Kidney (tissue), 13 donors: ENCODE measurements at regions not wholly inside any gene's neighbourhood (a gene's known extent, or its start where the extent isn't known, plus 50 kb on each side); places are given as distances from the start of the nearest gene placed in this dataset.
A peak's percentile ranks its signal among the peaks of the same experiment; 100 is the strongest.

Experiments used
- DNase-seq, 5 donors: peaks; one replicate each; pipeline ENCODE4 v3.0.0-alpha.2; 2013 to 2020
- FAIRE-seq: peaks from 2 replicates; lab custom pipeline; 2012; peaks lifted over from hg19 to GRCh38; lab: Jason Lieb, UNC
- H3K27ac ChIP-seq, 2 donors: one replicate each; pipeline ENCODE4 v1.7.0; 2013; ENCODE audit warnings: low read depth in 2 of 2, low read length in 2 of 2, inconsistent platforms in 1 of 2
- H3K27me3 ChIP-seq: one replicate; pipeline ENCODE4 v1.7.1; 2013; ENCODE audit warnings: low read length, inconsistent platforms; ENCODE audit not compliant: control insufficient read depth, insufficient read depth
- H3K36me3 ChIP-seq, 3 donors: one replicate each; pipeline versions ENCODE4 v1.7.0 to v1.7.1; 2013; ENCODE audit warnings: low read length in 3 of 3, control low read depth in 1 of 3, inconsistent platforms in 1 of 3; ENCODE audit not compliant: insufficient read depth in 3 of 3, control insufficient read depth in 2 of 3
- H3K4me1 ChIP-seq, 3 donors: one replicate each; pipeline versions ENCODE4 v1.7.0 to v1.7.1; 2013; ENCODE audit warnings: low read length in 3 of 3, inconsistent platforms in 1 of 3, low read depth in 1 of 3; ENCODE audit not compliant: control insufficient read depth in 2 of 3, insufficient read depth in 2 of 3
- H3K4me3 ChIP-seq, 3 donors: one replicate each; pipeline versions ENCODE4 v1.7.0 to v1.8.1; 2013; ENCODE audit warnings: low read length in 3 of 3, control low read depth in 1 of 3, inconsistent platforms in 1 of 3
- H3K9ac ChIP-seq, 3 donors: one replicate each; pipeline versions ENCODE4 v1.7.0 to v1.7.1; 2013; ENCODE audit warnings: low read length in 3 of 3, control low read depth in 1 of 3, inconsistent platforms in 1 of 3
- H3K9me3 ChIP-seq, 3 donors: one replicate each; pipeline versions ENCODE4 v1.7.0 to v1.7.1; 2013; ENCODE audit warnings: low read length in 3 of 3, control low read depth in 1 of 3, inconsistent platforms in 1 of 3; ENCODE audit not compliant: control insufficient read depth in 2 of 3, insufficient read depth in 1 of 3
- CTCF ChIP-seq: IDR thresholded peaks from 3 replicates; pipeline ENCODE4 v1.5.1; 2012; ENCODE audit warnings: mild to moderate bottlenecking, moderate library complexity, borderline replicate concordance; ENCODE audit not compliant: insufficient read depth; ENCODE audit errors: extremely low read depth
- intact Hi-C: fragments of 100-400 bp; cut with DNase I; formaldehyde crosslinking; loops from one replicate; pipeline ENCODE4 v1.11.1; 2022
- donor health status: control.
- donor health status: control.
- donor health status: control.
- donor health status: control.
- donor health status: control.
- donor health status: DM: yes; HTN: yes; CAD: no.
- donor health status: Normal renal cell carcinoma (clear cell type).

GRCh38 chr11:119497717-119498116 is 74.7 kb upstream of the THY1 start:
- FAIRE-seq (no peak), DNase-seq (no peak)
- H3K9me3 ChIP-seq = no peaks in the 10 kb centered on the region
- no peaks in the 10 kb centered on the region for H3K36me3 ChIP-seq
- TF ChIP-seq CTCF = no peak
- intact Hi-C loops = no loop called here
- H3K4me3 ChIP-seq = no peak overlapping the region
- no peaks in the 10 kb centered on the region for H3K27me3 ChIP-seq
- H3K9ac ChIP-seq = no peak overlapping the region
- no peak overlapping the region for H3K27ac ChIP-seq
- H3K4me1 ChIP-seq = no peaks in the 10 kb centered on the region

GRCh38 chr11:119496997-119497396 is 74.0 kb upstream of the THY1 start:
- H3K36me3 ChIP-seq = no peaks in the 10 kb centered on the region
- no peak for DNase-seq

GRCh38 chr11:119496469-119496868 is 73.5 kb upstream of the THY1 start:
- Histone ChIP-seq H3K36me3 (no peaks in the 10 kb centered on the region), H3K4me3 (no peak overlapping the region), H3K27me3 (no peaks in the 10 kb centered on the region), H3K9ac (no peak overlapping the region), H3K4me1 (no peaks in the 10 kb centered on the region), H3K9me3 (no peaks in the 10 kb centered on the region), H3K27ac (no peak overlapping the region)
- FAIRE-seq = no peak
- intact Hi-C loops = no loop called here
- TF ChIP-seq CTCF = no peak
- DNase-seq = no peak

More at GRCh38 chr11:119496997-119497396, 74.0 kb upstream of the THY1 start:
- intact Hi-C loops = no loop called here
- H3K4me1 ChIP-seq = no peaks in the 10 kb centered on the region
- no peak for FAIRE-seq
- H3K9me3 ChIP-seq = no peaks in the 10 kb centered on the region
- H3K27ac ChIP-seq = no peak overlapping the region
- no peak overlapping the region for H3K9ac ChIP-seq
- H3K4me3 ChIP-seq = no peak overlapping the region
- no peaks in the 10 kb centered on the region for H3K27me3 ChIP-seq
- TF ChIP-seq CTCF = no peak

GRCh38 chr11:119493712-119494111 is 70.7 kb upstream of the THY1 start:
- no peak for TF ChIP-seq CTCF
- Histone ChIP-seq H3K9me3 (no peaks in the 10 kb centered on the region), H3K36me3 (no peaks in the 10 kb centered on the region), H3K27ac (no peak overlapping the region), H3K4me3 (no peak overlapping the region), H3K27me3 (no peaks in the 10 kb centered on the region), H3K9ac (no peak overlapping the region), H3K4me1 (no peaks in the 10 kb centered on the region)
- DNase-seq (peak in 4 of 5 donors; percentile 77 to 88 (median 84)), FAIRE-seq (no peak)
- intact Hi-C loops = no loop called here
